ENCODE measurements at regions not wholly inside any gene's neighbourhood (a gene's known extent, or its start where the extent isn't known, plus 50 kb on each side); places are given as distances from the start of the nearest gene placed in this dataset.

- DNase-seq (ENCODE audit: low read depth): no peak
These were observed 147.9 kb upstream of the CTSO start for GRCh38 chr4:156101571-156101970.

GRCh38 chr4:156100651-156101050, 147.0 kb upstream of the CTSO start:
- DNase-seq (ENCODE audit: low read depth): no peak

GRCh38 chr4:156098805-156099204, 145.1 kb upstream of the CTSO start:
- DNase-seq (ENCODE audit: low read depth): no peak

- no peak for DNase-seq (ENCODE audit: low read depth)
These were observed 131.4 kb upstream of the CTSO start for GRCh38 chr4:156085100-156085499.

GRCh38 chr4:156084373-156084772, 130.7 kb upstream of the CTSO start:
- DNase-seq (ENCODE audit: low read depth): no peak

GRCh38 chr4:156073976-156074375, 120.3 kb upstream of the CTSO start:
- no peak for DNase-seq (ENCODE audit: low read depth)

- no peak for DNase-seq (ENCODE audit: low read depth)
These were observed 107.0 kb upstream of the CTSO start for GRCh38 chr4:156060661-156061060.

- DNase-seq (ENCODE audit: low read depth): no peak
These were observed 99.5 kb upstream of the CTSO start for GRCh38 chr4:156053174-156053573.

- DNase-seq (ENCODE audit: low read depth): no peak
These were observed 98.5 kb upstream of the CTSO start for GRCh38 chr4:156052116-156052515.

GRCh38 chr4:156038772-156039171, 85.1 kb upstream of the CTSO start:
- DNase-seq (ENCODE audit: low read depth): no peak

- no peak for DNase-seq (ENCODE audit: low read depth)
These were observed 82.8 kb upstream of the CTSO start for GRCh38 chr4:156036496-156036895.

GRCh38 chr4:156029691-156030090, 76.0 kb upstream of the CTSO start:
- DNase-seq (ENCODE audit: low read depth): no peak

GRCh38 chr4:156021298-156021697, 67.6 kb upstream of the CTSO start:
- no peak for DNase-seq (ENCODE audit: low read depth)

GRCh38 chr4:156019246-156019645, 65.6 kb upstream of the CTSO start:
- no peak for DNase-seq (ENCODE audit: low read depth)

- no peak for DNase-seq (ENCODE audit: low read depth)
These were observed 64.7 kb upstream of the CTSO start for GRCh38 chr4:156018383-156018782.

GRCh38 chr4:156015781-156016180, 62.1 kb upstream of the CTSO start:
- DNase-seq (ENCODE audit: low read depth): no peak

GRCh38 chr4:156006192-156006591, 52.5 kb upstream of the CTSO start:
- DNase-seq (ENCODE audit: low read depth): no peak
